ENCODE measurements at regions not wholly inside any gene's neighbourhood (a gene's known extent, or its start where the extent isn't known, plus 50 kb on each side); places are given as distances from the start of the nearest gene placed in this dataset.

GRCh38 chr3:152780553-152780952 lies 54.4 kb upstream of the P2RY1 start:
- DNase-seq = no peak

DNA sequence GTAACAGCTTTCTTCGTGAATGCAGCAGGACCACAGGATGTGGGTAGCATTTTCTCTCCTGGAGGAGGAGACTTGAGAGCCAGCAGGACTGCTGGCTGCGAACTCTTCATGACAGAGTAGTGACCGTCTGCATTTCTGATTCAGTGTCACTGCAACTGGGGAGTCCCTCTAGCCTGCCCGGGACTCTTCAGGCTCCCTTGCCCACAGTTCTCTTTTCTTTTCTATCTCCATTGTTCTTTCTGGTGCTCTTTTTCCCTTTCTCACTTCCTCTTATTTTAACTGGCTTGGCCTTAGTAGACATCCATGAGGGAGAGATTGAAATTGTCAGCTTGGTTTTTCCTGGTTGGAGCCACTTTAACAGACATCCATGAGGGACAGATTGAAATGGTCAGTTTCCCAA lies 49.9 kb upstream of the P2RY1 start:
- no peak for DNase-seq

Measured in activated effector memory CD4-positive, alpha-beta T cell treated with anti-CD3 and anti-CD28 coated beads, Interleukin-2, amount 50 U/mL, for 16 hours (primary cell).